ENCODE measurements at regions not wholly inside any gene's neighbourhood (a gene's known extent, or its start where the extent isn't known, plus 50 kb on each side); places are given as distances from the start of the nearest gene placed in this dataset.

- intact Hi-C loops (cut with DNase I; ENCODE audit: low total_unique reads), result no loop called here
- no peaks in the 10 kb centered on the region for H3K9me3 ChIP-seq
- H3K36me3 ChIP-seq, result no peaks in the 10 kb centered on the region
- 85 to 98% (median 89%) methylated on average over 5 of the region's 5 CpGs for WGBS, 5 donors
- no peak overlapping the region for H3K4me3 ChIP-seq
- H3K4me1 ChIP-seq, result no peaks in the 10 kb centered on the region
- H3K27ac ChIP-seq, result no peak overlapping the region
- no peak for DNase-seq
- no peak for TF ChIP-seq POLR2AphosphoS5 (IDR thresholded peaks at IDR 0.05)
- no peak for TF ChIP-seq POLR2A (IDR thresholded peaks at IDR 0.05)
- TF ChIP-seq CTCF (IDR thresholded peaks at IDR 0.05 in 8 of 11, conservative IDR thresholded peaks at IDR 0.05 in 3 of 11), result no peak
- H3K27me3 ChIP-seq (replicated peaks in 1 of 7), result peaks cover 0 to 9% (median 0%) of the 10 kb centered on the region in 7 donors
These were observed 285.7 kb upstream of the TUT7 start for GRCh38 chr9:86639899-86640379.

GRCh38 chr9:86639287-86639686 lies 285.1 kb upstream of the TUT7 start:
- peaks cover 0 to 4% (median 0%) of the 10 kb centered on the region in 8 donors for H3K9me3 ChIP-seq
- peaks cover 0 to 15% (median 0%) of the 10 kb centered on the region in 7 donors for H3K27me3 ChIP-seq (replicated peaks in 1 of 7)
- H3K36me3 ChIP-seq, result no peaks in the 10 kb centered on the region
- no peak for DNase-seq
- TF ChIP-seq POLR2AphosphoS5 (IDR thresholded peaks at IDR 0.05) (no peak), POLR2A (IDR thresholded peaks at IDR 0.05) (no peak)
- WGBS, 5 donors, result 93 to 98% (median 97%) methylated on average over 2 of the region's 2 CpGs
- no peak overlapping the region for H3K27ac ChIP-seq
- H3K4me3 ChIP-seq, result no peak overlapping the region
- intact Hi-C loops (cut with DNase I; ENCODE audit: low total_unique reads), result no loop called here
- H3K4me1 ChIP-seq, result no peaks in the 10 kb centered on the region

- Histone ChIP-seq H3K27ac (no peak overlapping the region), H3K4me1 (no peaks in the 10 kb centered on the region), H3K36me3 (no peaks in the 10 kb centered on the region), H3K9me3 (peaks cover 0 to 5% (median 0%) of the 10 kb centered on the region in 8 donors), H3K27me3 (replicated peaks in 1 of 7) (peaks cover 0 to 25% (median 0%) of the 10 kb centered on the region in 7 donors), H3K4me3 (no peak overlapping the region)
- WGBS, 5 donors, result 83 to 100% (median 93%) methylated on average over 1 of the region's 1 CpG
- TF ChIP-seq POLR2AphosphoS5 (IDR thresholded peaks at IDR 0.05) (no peak), CTCF (IDR thresholded peaks at IDR 0.05 in 8 of 11, conservative IDR thresholded peaks at IDR 0.05 in 3 of 11) (no peak), POLR2A (IDR thresholded peaks at IDR 0.05) (no peak)
- DNase-seq, result no peak
- intact Hi-C loops (cut with DNase I; ENCODE audit: low total_unique reads), result no loop called here
These were observed 283.9 kb upstream of the TUT7 start for GRCh38 chr9:86638109-86638508.

GRCh38 chr9:86637515-86637914 lies 283.3 kb upstream of the TUT7 start:
- Histone ChIP-seq H3K36me3 (no peaks in the 10 kb centered on the region), H3K27ac (no peak overlapping the region), H3K4me3 (no peak overlapping the region), H3K9me3 (peaks cover 0 to 5% (median 0%) of the 10 kb centered on the region in 8 donors), H3K4me1 (no peaks in the 10 kb centered on the region), H3K27me3 (replicated peaks in 1 of 7) (peaks cover 0 to 31% (median 0%) of the 10 kb centered on the region in 7 donors)
- TF ChIP-seq POLR2A (IDR thresholded peaks at IDR 0.05), result no peak
- peak in 6 of 11 experiments; percentile 20 to 43 (median 30) for TF ChIP-seq CTCF (IDR thresholded peaks at IDR 0.05 in 8 of 11, conservative IDR thresholded peaks at IDR 0.05 in 3 of 11)
- 27 to 45% (median 34%) methylated on average over 11 of the region's 11 CpGs for WGBS, 5 donors
- intact Hi-C loops (cut with DNase I; ENCODE audit: low total_unique reads), result no loop called here
- DNase-seq, result no peak

- Histone ChIP-seq H3K36me3 (no peaks in the 10 kb centered on the region), H3K9me3 (peaks cover 0 to 5% (median 0%) of the 10 kb centered on the region in 8 donors), H3K4me1 (no peaks in the 10 kb centered on the region), H3K4me3 (no peak overlapping the region), H3K27me3 (replicated peaks in 1 of 7) (peaks cover 0 to 35% (median 0%) of the 10 kb centered on the region in 7 donors), H3K27ac (no peak overlapping the region)
- intact Hi-C loops (cut with DNase I; ENCODE audit: low total_unique reads), result no loop called here
- 56 to 78% (median 76%) methylated on average over 4 of the region's 4 CpGs for WGBS, 5 donors
- DNase-seq, result no peak
- TF ChIP-seq CTCF (IDR thresholded peaks at IDR 0.05 in 8 of 11, conservative IDR thresholded peaks at IDR 0.05 in 3 of 11) (no peak), POLR2A (IDR thresholded peaks at IDR 0.05) (no peak), POLR2AphosphoS5 (IDR thresholded peaks at IDR 0.05) (no peak)
These were observed 282.3 kb upstream of the TUT7 start for GRCh38 chr9:86636519-86636918.

All from spleen (tissue), 11 donors.